Body of pancreas (tissue), 4 donors: ENCODE measurements at regions not wholly inside any gene's neighbourhood (a gene's known extent, or its start where the extent isn't known, plus 50 kb on each side); places are given as distances from the start of the nearest gene placed in this dataset.

Experiments used
- POLR2A ChIP-seq, 3 donors: fragments of 450-650 bp; IDR thresholded peaks; one replicate each; pipeline ENCODE4 v1.6.1; 2016; ENCODE audit warnings: antibody characterized with exemption in 3 of 3, mild to moderate bottlenecking in 2 of 3
- TF ChIP-seq, protein P1 (sequence below), 7 experiments: fragments of 450-650 bp in 4 of 7; fragments of 200-600 bp in 3 of 7; sonication (generic) in 3 of 7; IDR thresholded peaks; one replicate each; pipeline ENCODE4 v1.5.1; 2016 to 2019; ENCODE audit warnings: antibody characterized with exemption in 7 of 7

DNA sequence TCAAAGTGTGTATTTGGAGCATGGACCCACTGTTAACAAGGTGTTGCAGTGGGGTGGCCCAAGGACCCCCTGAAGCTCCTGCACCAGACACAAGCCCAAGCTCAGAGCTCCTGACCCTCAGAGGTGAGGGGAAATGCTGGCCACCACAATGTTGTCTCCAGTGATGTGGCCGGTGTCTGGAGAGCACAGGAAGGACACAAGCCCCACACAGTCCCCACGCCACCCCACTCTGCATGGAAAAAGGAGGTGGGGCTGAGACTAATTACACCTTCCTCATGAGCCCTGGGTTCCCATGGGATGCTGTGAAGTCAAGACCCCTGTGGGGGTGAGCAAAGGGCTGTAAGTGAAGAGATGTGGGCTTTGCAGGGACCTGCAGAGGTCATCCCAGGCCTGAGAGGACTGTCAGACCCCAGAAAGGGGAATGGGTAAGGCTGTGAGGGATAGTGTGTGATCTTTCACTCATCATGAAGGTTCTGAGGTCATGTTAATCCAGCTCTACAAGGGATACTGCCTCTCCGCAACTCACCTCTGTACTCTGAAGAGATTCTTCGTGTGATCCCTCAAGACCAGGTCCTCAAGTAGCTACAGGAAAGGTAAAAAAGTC lies 136.3 kb upstream of the DHRS4 start:
- TF ChIP-seq, protein P1, sequence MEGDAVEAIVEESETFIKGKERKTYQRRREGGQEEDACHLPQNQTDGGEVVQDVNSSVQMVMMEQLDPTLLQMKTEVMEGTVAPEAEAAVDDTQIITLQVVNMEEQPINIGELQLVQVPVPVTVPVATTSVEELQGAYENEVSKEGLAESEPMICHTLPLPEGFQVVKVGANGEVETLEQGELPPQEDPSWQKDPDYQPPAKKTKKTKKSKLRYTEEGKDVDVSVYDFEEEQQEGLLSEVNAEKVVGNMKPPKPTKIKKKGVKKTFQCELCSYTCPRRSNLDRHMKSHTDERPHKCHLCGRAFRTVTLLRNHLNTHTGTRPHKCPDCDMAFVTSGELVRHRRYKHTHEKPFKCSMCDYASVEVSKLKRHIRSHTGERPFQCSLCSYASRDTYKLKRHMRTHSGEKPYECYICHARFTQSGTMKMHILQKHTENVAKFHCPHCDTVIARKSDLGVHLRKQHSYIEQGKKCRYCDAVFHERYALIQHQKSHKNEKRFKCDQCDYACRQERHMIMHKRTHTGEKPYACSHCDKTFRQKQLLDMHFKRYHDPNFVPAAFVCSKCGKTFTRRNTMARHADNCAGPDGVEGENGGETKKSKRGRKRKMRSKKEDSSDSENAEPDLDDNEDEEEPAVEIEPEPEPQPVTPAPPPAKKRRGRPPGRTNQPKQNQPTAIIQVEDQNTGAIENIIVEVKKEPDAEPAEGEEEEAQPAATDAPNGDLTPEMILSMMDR (IDR thresholded peaks at IDR 0.05), result no peak
- TF ChIP-seq POLR2A (IDR thresholded peaks at IDR 0.05), result no peak
